Tibial nerve (tissue), 4 donors: ENCODE measurements at regions not wholly inside any gene's neighbourhood (a gene's known extent, or its start where the extent isn't known, plus 50 kb on each side); places are given as distances from the start of the nearest gene placed in this dataset.

Experiments used
- DNase-seq, 2 donors: peaks; one replicate each; pipeline ENCODE4 v3.0.0-alpha.2; 2019; ENCODE audit warnings: low spot score in 2 of 2
- H3K27ac ChIP-seq, 4 donors: fragments of 200-600 bp; sonication (generic) in 3 of 4; one replicate each; pipeline ENCODE4 v1.5.1; 2017 to 2019; ENCODE audit warnings: mild to moderate bottlenecking in 1 of 4
- H3K27me3 ChIP-seq, 2 donors: fragments of 200-600 bp; sonication (generic) in 1 of 2; one replicate each; pipeline versions ENCODE4 v1.5.1 to v1.6.0; 2017 to 2019
- H3K36me3 ChIP-seq, 3 donors: fragments of 200-600 bp; sonication (generic); one replicate each; pipeline ENCODE4 v1.5.1; 2018 to 2019
- H3K4me1 ChIP-seq, 4 donors: fragments of 200-600 bp; sonication (generic) in 3 of 4; one replicate each; pipeline ENCODE4 v1.5.1; 2017 to 2019
- H3K4me3 ChIP-seq, 4 donors: fragments of 200-600 bp; sonication (generic) in 3 of 4; one replicate each; pipeline ENCODE4 v1.5.1; 2017 to 2019; ENCODE audit warnings: mild to moderate bottlenecking in 1 of 4, moderate library complexity in 1 of 4
- H3K9me3 ChIP-seq, 4 donors: fragments of 200-600 bp; sonication (generic) in 3 of 4; one replicate each; pipeline ENCODE4 v1.5.1; 2017 to 2019
- EP300 ChIP-seq, 2 donors: sonication (generic); formaldehyde crosslinking; IDR thresholded peaks; one replicate each; pipeline ENCODE4 v1.6.1; 2017; ENCODE audit warnings: antibody characterized with exemption in 2 of 2, mild to moderate bottlenecking in 1 of 2
- POLR2A ChIP-seq, 2 donors: fragments of 450-650 bp; IDR thresholded peaks; one replicate each; pipeline ENCODE4 v1.6.1; 2017; ENCODE audit warnings: antibody characterized with exemption in 2 of 2, mild to moderate bottlenecking in 2 of 2, moderate library complexity in 2 of 2
- WGBS, 2 donors: methylation state at CpG; one replicate each; pipeline ENCODE4 v1.1.5; 2018; 5-methylcytosine and 5-hydroxymethylcytosine counted together
- TF ChIP-seq, protein P1 (sequence below), 5 experiments: fragments of 200-600 bp in 3 of 5; fragments of 450-650 bp in 2 of 5; sonication (generic) in 3 of 5; IDR thresholded peaks; one replicate each; pipeline ENCODE4 v1.5.1; 2016 to 2019; ENCODE audit warnings: antibody characterized with exemption in 5 of 5, mild to moderate bottlenecking in 3 of 5, moderate library complexity in 2 of 5

DNA sequence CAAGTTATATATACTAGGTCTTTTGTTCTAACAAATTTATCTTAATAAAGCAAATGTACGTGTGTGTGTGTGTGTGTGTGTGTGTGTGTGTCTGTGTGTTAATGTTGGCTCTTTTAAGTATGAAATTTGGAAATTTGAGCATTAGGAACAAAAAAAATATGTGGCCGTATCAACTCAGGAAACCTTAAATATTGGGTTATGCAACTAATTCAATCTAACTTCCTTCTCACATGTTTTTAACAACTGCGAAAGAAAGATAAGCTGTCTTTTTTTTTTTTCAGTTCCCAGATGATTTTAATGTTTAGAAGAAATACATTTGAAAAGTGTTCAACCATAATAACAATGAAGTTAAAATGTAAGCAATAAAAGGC is 616.4 kb upstream of the ARID1B start:
- Histone ChIP-seq H3K9me3 (no peaks in the 10 kb centered on the region), H3K27ac (no peak overlapping the region), H3K4me3 (no peak overlapping the region), H3K4me1 (peaks cover 0 to 12% (median 0%) of the 10 kb centered on the region in 4 donors), H3K36me3 (no peaks in the 10 kb centered on the region), H3K27me3 (no peaks in the 10 kb centered on the region)
- WGBS, 2 donors, result 46% methylated on average over 3 of the region's 3 CpGs
- DNase-seq, result no peak
- TF ChIP-seq EP300 (IDR thresholded peaks at IDR 0.05) (no peak), POLR2A (IDR thresholded peaks at IDR 0.05) (no peak)
- TF ChIP-seq, protein P1, sequence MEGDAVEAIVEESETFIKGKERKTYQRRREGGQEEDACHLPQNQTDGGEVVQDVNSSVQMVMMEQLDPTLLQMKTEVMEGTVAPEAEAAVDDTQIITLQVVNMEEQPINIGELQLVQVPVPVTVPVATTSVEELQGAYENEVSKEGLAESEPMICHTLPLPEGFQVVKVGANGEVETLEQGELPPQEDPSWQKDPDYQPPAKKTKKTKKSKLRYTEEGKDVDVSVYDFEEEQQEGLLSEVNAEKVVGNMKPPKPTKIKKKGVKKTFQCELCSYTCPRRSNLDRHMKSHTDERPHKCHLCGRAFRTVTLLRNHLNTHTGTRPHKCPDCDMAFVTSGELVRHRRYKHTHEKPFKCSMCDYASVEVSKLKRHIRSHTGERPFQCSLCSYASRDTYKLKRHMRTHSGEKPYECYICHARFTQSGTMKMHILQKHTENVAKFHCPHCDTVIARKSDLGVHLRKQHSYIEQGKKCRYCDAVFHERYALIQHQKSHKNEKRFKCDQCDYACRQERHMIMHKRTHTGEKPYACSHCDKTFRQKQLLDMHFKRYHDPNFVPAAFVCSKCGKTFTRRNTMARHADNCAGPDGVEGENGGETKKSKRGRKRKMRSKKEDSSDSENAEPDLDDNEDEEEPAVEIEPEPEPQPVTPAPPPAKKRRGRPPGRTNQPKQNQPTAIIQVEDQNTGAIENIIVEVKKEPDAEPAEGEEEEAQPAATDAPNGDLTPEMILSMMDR (IDR thresholded peaks at IDR 0.05), result no peak

DNA sequence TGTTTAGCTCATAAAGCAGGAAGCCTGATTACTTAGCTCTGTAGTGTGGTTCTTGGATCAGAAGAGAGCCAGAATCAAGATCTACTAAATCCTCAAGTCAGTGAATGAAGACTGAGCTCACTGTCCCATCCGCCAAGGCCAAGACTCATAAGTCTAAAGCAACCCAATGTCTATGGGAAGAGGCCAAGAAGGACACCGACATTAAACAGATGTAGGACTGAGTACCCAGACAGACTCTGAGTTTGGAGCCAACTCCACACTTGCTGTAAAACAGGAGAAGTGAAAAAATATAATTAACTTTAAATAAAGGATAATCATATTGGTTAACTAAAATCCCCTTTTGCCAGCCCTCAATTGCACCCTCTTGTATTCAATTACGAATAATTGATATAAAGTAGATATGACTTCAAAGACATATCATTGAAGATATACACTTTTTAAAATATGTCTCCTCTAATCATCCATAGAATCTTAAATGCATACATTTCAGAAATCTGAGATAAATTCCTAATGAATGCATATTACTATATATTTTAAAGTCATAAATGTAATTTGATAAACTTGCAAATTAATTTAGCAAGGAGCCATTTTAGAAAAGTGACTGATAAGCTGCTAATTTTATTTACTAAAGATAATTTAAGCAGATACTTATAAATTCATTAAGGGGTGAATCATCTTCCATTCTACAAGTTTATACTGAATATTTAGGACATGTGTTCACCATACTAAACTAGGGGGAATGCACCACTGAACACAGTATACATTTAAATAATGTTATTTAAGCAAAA is 617.0 kb upstream of the ARID1B start:
- no peak for TF ChIP-seq POLR2A (IDR thresholded peaks at IDR 0.05)
- TF ChIP-seq, protein P1 (IDR thresholded peaks at IDR 0.05), result no peak
- Histone ChIP-seq H3K9me3 (no peaks in the 10 kb centered on the region), H3K27ac (no peak overlapping the region), H3K4me1 (peaks cover 0 to 8% (median 0%) of the 10 kb centered on the region in 4 donors), H3K27me3 (no peaks in the 10 kb centered on the region), H3K4me3 (no peak overlapping the region), H3K36me3 (no peaks in the 10 kb centered on the region)
- DNase-seq, result no peak
- WGBS, 2 donors, result 91 to 96% methylated on average over 3 of the region's 3 CpGs

DNA sequence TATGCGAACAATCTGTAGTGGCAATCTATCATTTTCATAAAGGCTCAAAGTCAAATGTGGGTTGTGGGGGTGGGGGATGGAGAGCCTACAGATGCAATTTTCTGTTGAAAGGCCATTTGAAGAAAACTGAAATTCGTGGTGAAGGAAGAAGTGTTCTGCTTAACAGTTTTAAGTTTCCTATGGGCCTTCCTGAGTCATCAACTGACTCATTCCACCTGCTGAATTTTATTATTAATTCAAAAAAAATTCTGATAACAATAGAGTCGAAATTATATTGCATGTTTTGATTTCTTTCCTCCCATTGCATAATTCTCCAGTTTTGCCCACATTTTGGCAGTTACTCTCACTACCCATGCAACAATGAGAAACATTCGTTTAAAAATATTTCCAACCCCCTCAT is 622.3 kb upstream of the ARID1B start:
- Histone ChIP-seq H3K4me3 (no peak overlapping the region), H3K4me1 (peaks cover 0 to 5% (median 0%) of the 10 kb centered on the region in 4 donors), H3K27me3 (no peaks in the 10 kb centered on the region), H3K9me3 (no peaks in the 10 kb centered on the region), H3K27ac (peak overlapping the region in 2 of 4 donors; percentile 40 to 46), H3K36me3 (no peaks in the 10 kb centered on the region)
- no peak for DNase-seq
- TF ChIP-seq POLR2A (IDR thresholded peaks at IDR 0.05), result no peak
- TF ChIP-seq EP300 (IDR thresholded peaks at IDR 0.05), result no peak
- TF ChIP-seq, protein P1 (IDR thresholded peaks at IDR 0.05), result no peak
- 39% methylated on average over 4 of the region's 4 CpGs for WGBS, 2 donors

DNA sequence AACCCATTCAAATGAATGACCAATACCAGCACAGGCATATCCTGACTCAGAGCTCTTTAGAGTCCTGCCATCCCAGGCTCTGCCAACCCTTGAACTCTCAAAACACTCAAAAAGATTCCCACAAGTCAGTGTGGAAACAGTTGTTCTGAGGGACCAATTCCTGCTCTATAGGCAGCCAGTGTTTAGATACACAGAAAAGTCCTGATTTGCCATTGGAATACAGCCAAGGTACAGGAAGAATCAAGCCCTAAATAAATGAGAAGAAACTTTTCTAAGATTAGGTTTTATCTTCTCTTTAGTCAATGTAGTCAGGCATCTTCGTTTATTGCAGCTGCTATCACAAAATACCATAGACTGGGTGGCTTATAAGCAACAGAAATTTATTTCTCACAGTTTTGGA is 626.8 kb upstream of the ARID1B start:
- no peak for DNase-seq
- Histone ChIP-seq H3K27me3 (no peaks in the 10 kb centered on the region), H3K4me1 (peaks cover 0 to 5% (median 0%) of the 10 kb centered on the region in 4 donors), H3K36me3 (no peaks in the 10 kb centered on the region), H3K4me3 (no peak overlapping the region), H3K9me3 (no peaks in the 10 kb centered on the region), H3K27ac (no peak overlapping the region)
- TF ChIP-seq EP300 (IDR thresholded peaks at IDR 0.05) (no peak), POLR2A (IDR thresholded peaks at IDR 0.05) (no peak)
- TF ChIP-seq, protein P1 (IDR thresholded peaks at IDR 0.05), result no peak
- 63 to 78% methylated on average over 1 of the region's 1 CpG for WGBS, 2 donors

DNA sequence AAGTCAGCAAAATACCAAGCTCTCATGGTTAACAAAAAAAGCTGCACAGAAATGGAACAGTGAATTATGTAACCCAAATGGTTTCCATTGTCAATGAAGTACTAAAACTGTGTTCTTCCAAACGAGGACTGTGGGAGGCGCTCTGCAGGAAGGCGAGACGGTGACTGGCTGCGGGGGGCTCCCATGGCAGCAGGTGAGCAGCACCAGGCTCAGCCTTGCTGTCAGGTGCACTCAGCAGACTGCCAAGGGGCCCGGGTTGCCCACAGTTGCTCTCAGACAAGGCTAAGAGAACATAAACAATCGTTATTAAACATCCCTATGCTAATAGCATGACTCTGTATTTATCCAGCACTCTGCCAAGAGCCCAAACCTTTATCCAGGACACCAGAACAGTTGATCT is 630.3 kb upstream of the ARID1B start:
- Histone ChIP-seq H3K4me1 (no peaks in the 10 kb centered on the region), H3K27ac (no peak overlapping the region), H3K36me3 (no peaks in the 10 kb centered on the region), H3K9me3 (peaks cover 0 to 13% (median 1%) of the 10 kb centered on the region in 4 donors), H3K4me3 (no peak overlapping the region), H3K27me3 (no peaks in the 10 kb centered on the region)
- TF ChIP-seq EP300 (IDR thresholded peaks at IDR 0.05) (no peak), POLR2A (IDR thresholded peaks at IDR 0.05) (no peak)
- TF ChIP-seq, protein P1 (IDR thresholded peaks at IDR 0.05), result no peak
- 56 to 78% methylated on average over 7 of the region's 7 CpGs for WGBS, 2 donors
- no peak for DNase-seq
